SK-N-SH (cell line): ENCODE measurements at regions not wholly inside any gene's neighbourhood (a gene's known extent, or its start where the extent isn't known, plus 50 kb on each side); places are given as distances from the start of the nearest gene placed in this dataset.

Experiments used
- CTCF ChIP-seq: fragments of 200-600 bp; sonication (generic); IDR thresholded peaks from 2 replicates; pipeline ENCODE4 v1.6.1; 2017; ENCODE audit warnings: antibody characterized with exemption, mild to moderate bottlenecking, moderate library complexity
- EP300 ChIP-seq, 2 experiments: IDR thresholded peaks; 2 replicates each; pipeline versions ENCODE4 v1.4.0 to v1.6.1; 2012; ENCODE audit warnings: borderline replicate concordance in 1 of 2, low read depth in 1 of 2, low read length in 1 of 2
- EZH2phosphoT487 ChIP-seq: fragments of 200-600 bp; sonication (generic); IDR thresholded peaks from 2 replicates; pipeline ENCODE4 v1.6.1; 2017; ENCODE audit warnings: low read depth, mixed run types, mild to moderate bottlenecking, antibody characterized with exemption, moderate library complexity, borderline replicate concordance
- FOXM1 ChIP-seq: IDR thresholded peaks from 2 replicates; pipeline ENCODE4 v1.4.0; 2012; ENCODE audit warnings: low read depth, mild to moderate bottlenecking
- POLR2AphosphoS5 ChIP-seq: IDR thresholded peaks from 2 replicates; pipeline ENCODE4 v1.6.1; 2012; ENCODE audit warnings: low read depth, low read length
- TAF1 ChIP-seq: IDR thresholded peaks from 2 replicates; pipeline ENCODE4 v1.6.1; 2012; ENCODE audit warnings: low read depth, mild to moderate bottlenecking, low read length, moderate library complexity, borderline replicate concordance
- USF2 ChIP-seq: fragments of 150-350 bp; IDR thresholded peaks from 2 replicates; pipeline ENCODE4 v1.6.1; 2017; ENCODE audit warnings: antibody characterized with exemption, low read length, low read depth, borderline replicate concordance
- YY1 ChIP-seq: IDR thresholded peaks from 2 replicates; pipeline ENCODE4 v1.4.0; 2012; ENCODE audit warnings: low read depth, mild to moderate bottlenecking

GRCh38 chr15:87756072-87756471 lies 500.5 kb downstream of the NTRK3 start:
- TF ChIP-seq CTCF (no peak), YY1 (no peak), EP300 (IDR thresholded peaks at IDR 0.05; ENCODE audit: borderline replicate concordance in 1 of 2, low read depth in 1 of 2, low read length in 1 of 2) (no peak), USF2 (no peak), TAF1 (no peak), FOXM1 (no peak), EZH2phosphoT487 (no peak), POLR2AphosphoS5 (no peak)
